Adrenal gland (tissue), 5 donors: ENCODE measurements at regions not wholly inside any gene's neighbourhood (a gene's known extent, or its start where the extent isn't known, plus 50 kb on each side); places are given as distances from the start of the nearest gene placed in this dataset.

Source experiments
- CTCF ChIP-seq, 6 experiments: fragments of 450-650 bp in 4 of 6; fragments of 200-600 bp in 2 of 6; sonication (generic) in 1 of 6; IDR thresholded peaks; 1 replicate in 5 of 6; 2 replicates in 1 of 6; pipeline versions ENCODE4 v1.5.1 to v1.8.0; 2016 to 2021; ENCODE audit warnings: antibody characterized with exemption in 6 of 6, mild to moderate bottlenecking in 2 of 6, moderate library complexity in 1 of 6
- POLR2A ChIP-seq, 2 donors: fragments of 450-650 bp; IDR thresholded peaks; one replicate each; pipeline ENCODE4 v1.6.1; 2017; ENCODE audit warnings: antibody characterized with exemption in 2 of 2, mild to moderate bottlenecking in 2 of 2, moderate library complexity in 1 of 2
- donor health status: DM: no; HTN: no; CAD: no.

- TF ChIP-seq CTCF (IDR thresholded peaks at IDR 0.05) (no peak), POLR2A (IDR thresholded peaks at IDR 0.05) (no peak)
Measured at GRCh38 chr9:13588151-13589033, 308.9 kb upstream of the MPDZ start.
